PC-9 (cell line): ENCODE measurements at regions not wholly inside any gene's neighbourhood (a gene's known extent, or its start where the extent isn't known, plus 50 kb on each side); places are given as distances from the start of the nearest gene placed in this dataset.

Experiments used
- BruUV-seq: library from RNA; stranded (reverse); fragments of 400-500 nt; replicated peaks from 2 replicates; lab custom pipeline; 2021; lab: Mats Ljungman, UMichigan
- CTCF ChIA-PET: fragments of 300-600 bp; sonication (Branson Sonifier 250); formaldehyde crosslinking; loops from one replicate; lab custom pipeline; 2022; ENCODE audit warnings: antibody characterized with exemption; lab: Charles Lee
- POLR2A ChIA-PET: fragments of 300-600 bp; sonication (Branson Sonifier 250); formaldehyde crosslinking; loops from one replicate; lab custom pipeline; 2022; ENCODE audit warnings: antibody characterized with exemption; ENCODE audit not compliant: unreplicated experiment; lab: Charles Lee
- DNase-seq, 2 experiments: peaks; one replicate each; pipeline versions ENCODE4 v3.0.0 to v3.0.0-alpha.2; 2015 to 2022; ENCODE audit warnings: mixed read lengths in 1 of 2
- H2AFZ ChIP-seq: fragments of 200-600 bp; sonication (generic); 2 replicates; pipeline ENCODE4 v1.8.1; 2017; ENCODE audit warnings: antibody characterized with exemption
- H3F3A ChIP-seq: fragments of 200-600 bp; sonication (generic); 2 replicates; pipeline ENCODE4 v1.8.1; 2017; ENCODE audit warnings: antibody characterized with exemption, mild to moderate bottlenecking, low read depth; ENCODE audit not compliant: insufficient read depth
- H3K27ac ChIP-seq: fragments of 200-600 bp; sonication (generic); 2 replicates; pipeline ENCODE4 v1.6.1; 2016; ENCODE audit warnings: mixed run types
- H3K27me3 ChIP-seq: fragments of 200-600 bp; sonication (generic); 2 replicates; pipeline ENCODE4 v1.6.1; 2016; ENCODE audit warnings: low read depth, mixed run types; ENCODE audit not compliant: insufficient read depth
- H3K36me3 ChIP-seq: fragments of 200-600 bp; sonication (generic); 2 replicates; pipeline ENCODE4 v1.6.1; 2016; ENCODE audit warnings: low read depth, mixed run types
- H3K4me1 ChIP-seq: fragments of 200-600 bp; sonication (generic); replicated peaks from 2 replicates; pipeline ENCODE4 v1.6.1; 2016; ENCODE audit warnings: mixed run types; ENCODE audit not compliant: insufficient read depth
- H3K4me2 ChIP-seq: fragments of 200-600 bp; sonication (generic); 2 replicates; pipeline ENCODE4 v1.6.1; 2017; ENCODE audit warnings: mixed run types
- H3K4me3 ChIP-seq: fragments of 200-600 bp; sonication (generic); 2 replicates; pipeline ENCODE4 v1.6.1; 2016; ENCODE audit warnings: mixed run types
- H3K79me2 ChIP-seq: fragments of 200-600 bp; sonication (generic); 2 replicates; pipeline ENCODE4 v1.6.1; 2017; ENCODE audit warnings: low read depth, mixed run types
- H3K9me2 ChIP-seq: fragments of 200-600 bp; sonication (generic); 2 replicates; pipeline ENCODE4 v1.8.1; 2017; ENCODE audit warnings: mild to moderate bottlenecking; ENCODE audit not compliant: insufficient read depth
- H3K9me3 ChIP-seq: fragments of 200-600 bp; sonication (generic); 2 replicates; pipeline ENCODE4 v1.8.1; 2016; ENCODE audit warnings: low read depth; ENCODE audit not compliant: insufficient read depth
- H4K20me1 ChIP-seq: fragments of 200-600 bp; sonication (generic); 2 replicates; pipeline ENCODE4 v1.8.1; 2017; ENCODE audit not compliant: insufficient read depth
- CTCF ChIP-seq: fragments of 200-600 bp; sonication (generic); conservative IDR thresholded peaks from 2 replicates; pipeline ENCODE4 v1.6.1; 2017; ENCODE audit warnings: mixed run types, antibody characterized with exemption, mild to moderate bottlenecking, moderate library complexity
- EZH2 ChIP-seq: fragments of 200-600 bp; sonication (generic); IDR thresholded peaks from 2 replicates; pipeline ENCODE4 v1.8.0; 2017; ENCODE audit warnings: antibody characterized with exemption, low read depth
- intact Hi-C: fragments of 100-400 bp; cut with micrococcal nuclease; formaldehyde crosslinking; loops from one replicate; pipeline ENCODE4 v1.10.0; 2022; ENCODE audit not compliant: unreplicated experiment

GRCh38 chr18:26646901-26647300 lies 98.5 kb upstream of the KCTD1 start:
- no peaks in the 10 kb centered on the region for H3K9me2 ChIP-seq
- TF ChIP-seq CTCF (no peak), EZH2 (no peak)
- no peaks in the 10 kb centered on the region for H3K9me3 ChIP-seq
- H3K79me2 ChIP-seq, result no peaks in the 10 kb centered on the region
- H3K4me3 ChIP-seq, result no peak overlapping the region
- CTCF ChIA-PET, result no interaction called here
- no peaks in the 10 kb centered on the region for H3K36me3 ChIP-seq
- H4K20me1 ChIP-seq, result no peaks in the 10 kb centered on the region
- H3K4me1 ChIP-seq, result no peaks in the 10 kb centered on the region
- BruUV-seq, result no TSS peak
- H3K27me3 ChIP-seq, result no peaks in the 10 kb centered on the region
- peak in 1 of 2 experiments; percentile 41 for DNase-seq
- no peaks in the 10 kb centered on the region for H3F3A ChIP-seq
- intact Hi-C loops, result no loop called here
- no peak overlapping the region for H2AFZ ChIP-seq
- no peak overlapping the region for H3K27ac ChIP-seq
- POLR2A ChIA-PET, result no interaction called here
- no peak overlapping the region for H3K4me2 ChIP-seq

GRCh38 chr18:26642440-26643348 lies 94.3 kb upstream of the KCTD1 start:
- Histone ChIP-seq H3K9me3 (no peaks in the 10 kb centered on the region), H3K9me2 (no peaks in the 10 kb centered on the region), H3K4me1 (no peaks in the 10 kb centered on the region), H3F3A (no peaks in the 10 kb centered on the region), H3K27ac (no peak overlapping the region), H3K4me3 (no peak overlapping the region), H3K79me2 (no peaks in the 10 kb centered on the region), H2AFZ (no peak overlapping the region), H4K20me1 (no peaks in the 10 kb centered on the region), H3K27me3 (no peaks in the 10 kb centered on the region), H3K4me2 (no peak overlapping the region), H3K36me3 (no peaks in the 10 kb centered on the region)
- POLR2A ChIA-PET, result no interaction called here
- DNase-seq, result no peak
- intact Hi-C loops, result no loop called here
- no TSS peak for BruUV-seq
- TF ChIP-seq CTCF (no peak), EZH2 (no peak)
- CTCF ChIA-PET, result no interaction called here

GRCh38 chr18:26640541-26640940 lies 92.2 kb upstream of the KCTD1 start:
- Histone ChIP-seq H3K27me3 (no peaks in the 10 kb centered on the region), H3F3A (no peaks in the 10 kb centered on the region), H3K36me3 (no peaks in the 10 kb centered on the region), H3K4me2 (no peak overlapping the region), H3K27ac (no peak overlapping the region), H3K9me2 (no peaks in the 10 kb centered on the region), H4K20me1 (no peaks in the 10 kb centered on the region), H3K79me2 (no peaks in the 10 kb centered on the region), H3K4me3 (no peak overlapping the region), H3K4me1 (no peaks in the 10 kb centered on the region), H2AFZ (no peak overlapping the region), H3K9me3 (no peaks in the 10 kb centered on the region)
- TF ChIP-seq EZH2, result no peak
- no peak for TF ChIP-seq CTCF
- intact Hi-C loops, result no loop called here
- BruUV-seq, result no TSS peak
- no peak for DNase-seq
- CTCF ChIA-PET, result no interaction called here
- POLR2A ChIA-PET, result no interaction called here
